SK-N-SH (cell line): ENCODE measurements at regions not wholly inside any gene's neighbourhood (a gene's known extent, or its start where the extent isn't known, plus 50 kb on each side); places are given as distances from the start of the nearest gene placed in this dataset.
A peak's percentile ranks its signal among the peaks of the same experiment; 100 is the strongest.

Source experiments
- CTCF ChIA-PET: fragments of 300-600, 350-600 bp; formaldehyde crosslinking; extraction: SDS; loops from one replicate; lab custom pipeline; 2021; lab: Yijun Ruan, JAX
- POLR2A ChIA-PET: fragments of 350-600 bp; sonication (Branson Sonifier 250); formaldehyde crosslinking; extraction: SDS; loops from one replicate; lab custom pipeline; 2020; ENCODE audit warnings: antibody characterized with exemption, inconsistent platforms; lab: Yijun Ruan, JAX
- DNase-seq: peaks from one replicate; pipeline ENCODE4 v3.0.0; 2012
- H2AFZ ChIP-seq: fragments of 200-600 bp; sonication (generic); 2 replicates; pipeline ENCODE4 v1.8.1; 2016; ENCODE audit warnings: antibody characterized with exemption, mild to moderate bottlenecking, low read depth
- H3F3A ChIP-seq: fragments of 200-600 bp; sonication (generic); replicated peaks from 2 replicates; pipeline ENCODE3; 2016; ENCODE audit warnings: antibody characterized with exemption, mild to moderate bottlenecking; ENCODE audit not compliant: insufficient read depth
- H3K27ac ChIP-seq, 2 experiments: fragments of 200-500 bp in 1 of 2; fragments of 200-600 bp in 1 of 2; sonication (Bioruptor generic) in 1 of 2; sonication (generic), shearing (Covaris generic) in 1 of 2; 2 replicates each; pipeline versions ENCODE4 v1.5.1 to v1.6.1; 2014 to 2016; ENCODE audit warnings: low read depth in 2 of 2, inconsistent platforms in 1 of 2, low read length in 1 of 2, mild to moderate bottlenecking in 1 of 2, mixed read lengths in 1 of 2
- H3K27me3 ChIP-seq: fragments of 200-600 bp; sonication (generic), shearing (Covaris generic); 2 replicates; pipeline ENCODE4 v1.6.1; 2016; ENCODE audit warnings: mixed run types; ENCODE audit not compliant: insufficient read depth
- H3K36me3 ChIP-seq, 2 experiments: fragments of 200-500 bp in 1 of 2; fragments of 200-600 bp in 1 of 2; sonication (Bioruptor generic) in 1 of 2; sonication (generic) in 1 of 2; replicated peaks in 1 of 2; 2 replicates each; pipeline versions ENCODE3 to v1.5.1; 2014 to 2016; ENCODE audit warnings: low read length in 1 of 2, mild to moderate bottlenecking in 1 of 2; ENCODE audit not compliant: insufficient read depth in 2 of 2, control insufficient read depth in 1 of 2
- H3K4me1 ChIP-seq, 2 experiments: fragments of 200-500 bp in 1 of 2; fragments of 200-600 bp in 1 of 2; sonication (Bioruptor generic) in 1 of 2; sonication (generic), shearing (Covaris generic) in 1 of 2; 2 replicates each; pipeline versions ENCODE4 v1.5.1 to v1.6.1; 2014 to 2016; ENCODE audit warnings: low read depth in 1 of 2, low read length in 1 of 2, mixed run types in 1 of 2; ENCODE audit not compliant: insufficient read depth in 2 of 2, control insufficient read depth in 1 of 2
- H3K4me2 ChIP-seq: fragments of 200-600 bp; sonication (generic), shearing (Covaris generic); 2 replicates; pipeline ENCODE4 v1.6.1; 2017; ENCODE audit warnings: mixed run types
- H3K4me3 ChIP-seq, 2 experiments: fragments of 200-500 bp in 1 of 2; fragments of 200-600 bp in 1 of 2; sonication (Bioruptor generic) in 1 of 2; sonication (generic), shearing (Covaris generic) in 1 of 2; 2 replicates each; pipeline versions ENCODE4 v1.5.1 to v1.8.1; 2014 to 2016; ENCODE audit warnings: low read depth in 2 of 2, inconsistent platforms in 1 of 2, low read length in 1 of 2, mild to moderate bottlenecking in 1 of 2, mixed read lengths in 1 of 2, moderate library complexity in 1 of 2
- H3K79me2 ChIP-seq: fragments of 200-600 bp; sonication (generic); 2 replicates; pipeline ENCODE4 v1.8.1; 2017; ENCODE audit warnings: mild to moderate bottlenecking; ENCODE audit not compliant: insufficient read depth
- H3K9ac ChIP-seq: fragments of 200-600 bp; sonication (generic); 2 replicates; pipeline ENCODE4 v1.6.1; 2017; ENCODE audit warnings: mixed run types
- H3K9me2 ChIP-seq: fragments of 200-600 bp; sonication (generic); 2 replicates; pipeline ENCODE4 v1.6.1; 2017; ENCODE audit warnings: mixed run types
- H3K9me3 ChIP-seq: fragments of 200-600 bp; sonication (generic); 2 replicates; pipeline ENCODE4 v1.6.1; 2017; ENCODE audit warnings: mixed run types, mild to moderate bottlenecking, moderate library complexity
- H4K20me1 ChIP-seq: fragments of 200-600 bp; sonication (generic); 2 replicates; pipeline ENCODE4 v1.6.1; 2017; ENCODE audit warnings: mild to moderate bottlenecking, mixed run types; ENCODE audit not compliant: insufficient read depth
- CTCF ChIP-seq: fragments of 200-600 bp; sonication (generic); IDR thresholded peaks from 2 replicates; pipeline ENCODE4 v1.6.1; 2017; ENCODE audit warnings: antibody characterized with exemption, mild to moderate bottlenecking, moderate library complexity
- ELF1 ChIP-seq: IDR thresholded peaks from 2 replicates; pipeline ENCODE4 v1.4.0; 2012
- FOXJ3 ChIP-seq: sonication (generic); formaldehyde crosslinking; IDR thresholded peaks from 2 replicates; pipeline ENCODE4 v1.5.1; 2020; ENCODE audit warnings: mild to moderate bottlenecking, missing genetic modification reagents
- FOXM1 ChIP-seq: IDR thresholded peaks from 2 replicates; pipeline ENCODE4 v1.4.0; 2012; ENCODE audit warnings: low read depth, mild to moderate bottlenecking
- JUND ChIP-seq: IDR thresholded peaks from 2 replicates; pipeline ENCODE4 v1.4.0; 2012
- MAX ChIP-seq: IDR thresholded peaks from 2 replicates; pipeline ENCODE4 v1.4.0; 2012; ENCODE audit warnings: low read depth
- MEF2A ChIP-seq: IDR thresholded peaks from 2 replicates; pipeline ENCODE4 v1.4.0; 2012; ENCODE audit warnings: low read depth, borderline replicate concordance
- NRF1 ChIP-seq: IDR thresholded peaks from 2 replicates; pipeline ENCODE4 v1.6.1; 2012; ENCODE audit warnings: low read depth, mild to moderate bottlenecking, low read length
- POLR2AphosphoS5 ChIP-seq: IDR thresholded peaks from 2 replicates; pipeline ENCODE4 v1.6.1; 2012; ENCODE audit warnings: low read depth, low read length
- RAD21 ChIP-seq: IDR thresholded peaks from 2 replicates; pipeline ENCODE4 v1.6.1; 2012; ENCODE audit warnings: mild to moderate bottlenecking, low read length
- RCOR1 ChIP-seq: fragments of 150-350 bp; IDR thresholded peaks from 2 replicates; pipeline ENCODE4 v1.6.1; 2017; ENCODE audit warnings: antibody characterized with exemption, low read length
- SIN3A ChIP-seq: IDR thresholded peaks from 2 replicates; pipeline ENCODE4 v1.6.1; 2012; ENCODE audit warnings: low read depth, mild to moderate bottlenecking, low read length, moderate library complexity, borderline replicate concordance
- SMC3 ChIP-seq: IDR thresholded peaks from 2 replicates; pipeline ENCODE4 v1.6.1; 2012; ENCODE audit warnings: low read depth, low read length, improper control_type of control experiment
- TAF1 ChIP-seq: IDR thresholded peaks from 2 replicates; pipeline ENCODE4 v1.6.1; 2012; ENCODE audit warnings: low read depth, mild to moderate bottlenecking, low read length, moderate library complexity, borderline replicate concordance
- ZBTB33 ChIP-seq: IDR thresholded peaks from 2 replicates; pipeline ENCODE4 v1.4.0; 2012; ENCODE audit warnings: low read depth, borderline replicate concordance
- WGBS: methylation state at CpG from one replicate; pipeline ENCODE4 v1.1.6; 2017; ENCODE audit warnings: low lambda C conversion rate; 5-methylcytosine and 5-hydroxymethylcytosine counted together

- Histone ChIP-seq H4K20me1 (no peaks in the 10 kb centered on the region), H3K4me3 (no peak overlapping the region), H3K9me2 (no peaks in the 10 kb centered on the region), H3K9ac (no peak overlapping the region), H3K4me2 (no peak overlapping the region), H3K27me3 (no peaks in the 10 kb centered on the region), H3K4me1 (no peaks in the 10 kb centered on the region), H3K79me2 (no peaks in the 10 kb centered on the region), H3F3A (peaks cover 6% of the 10 kb centered on the region), H3K27ac (no peak overlapping the region), H3K9me3 (no peaks in the 10 kb centered on the region), H2AFZ (no peak overlapping the region), H3K36me3 (no peaks in the 10 kb centered on the region)
- CTCF ChIA-PET: interaction anchor here (0.7 to 3.0 kb wide), 5 partner anchors 10 to 96 kb away, joined by 3 to 29 read pairs (median 4); no protein-coding TSS in a partner anchor
- POLR2A ChIA-PET: no interaction called here
- TF ChIP-seq JUND (no peak), SIN3A (no peak), RAD21 (no peak), MEF2A (no peak), FOXM1 (no peak), MAX (no peak), FOXJ3 (CRISPR knock-in tag) (no peak), RCOR1 (no peak), SMC3 (no peak), ZBTB33 (no peak)
- 73% methylated on average over 16 of the region's 16 CpGs for WGBS
- DNase-seq: no peak
Observed at GRCh38 chr17:56690441-56691291, 97.2 kb downstream of the NOG start.

GRCh38 chr17:56694825-56695224 is 101.3 kb downstream of the NOG start:
- H4K20me1 ChIP-seq: no peaks in the 10 kb centered on the region
- no peaks in the 10 kb centered on the region for H3K9me3 ChIP-seq
- H3K27ac ChIP-seq: peak overlapping the region in 1 of 2 experiments; percentile 33; a peak in 1 of 4 replicates
- H3K9me2 ChIP-seq: no peaks in the 10 kb centered on the region
- H3K36me3 ChIP-seq: no peaks in the 10 kb centered on the region
- no peak overlapping the region for H2AFZ ChIP-seq
- CTCF ChIA-PET: interaction anchor here (1.0 to 2.9 kb wide), 3 partner anchors 10 to 21 kb away, joined by 3 to 20 read pairs (median 14); no protein-coding TSS in a partner anchor
- WGBS: 68% methylated on average over 2 of the region's 2 CpGs
- H3F3A ChIP-seq: peaks cover 19% of the 10 kb centered on the region
- no peaks in the 10 kb centered on the region for H3K79me2 ChIP-seq
- TF ChIP-seq ELF1 (no peak), POLR2AphosphoS5 (no peak), FOXM1 (no peak), NRF1 (no peak), SMC3 (no peak), TAF1 (no peak), CTCF (no peak)
- H3K27me3 ChIP-seq: no peaks in the 10 kb centered on the region
- no peak overlapping the region for H3K9ac ChIP-seq
- no peak overlapping the region for H3K4me3 ChIP-seq
- no peak overlapping the region; the same call in 1 of the 2 replicates for H3K4me2 ChIP-seq
- H3K4me1 ChIP-seq: peaks cover 0 to 9% of the 10 kb centered on the region in 2 experiments; a peak in 1 of 4 replicates
- POLR2A ChIA-PET: no interaction called here
- DNase-seq: no peak
